CD4-positive, alpha-beta T cell treated with Interleukin-4 for 1 hour (primary cell): ENCODE measurements at regions not wholly inside any gene's neighbourhood (a gene's known extent, or its start where the extent isn't known, plus 50 kb on each side); places are given as distances from the start of the nearest gene placed in this dataset.
A peak's percentile ranks its signal among the peaks of the same experiment; 100 is the strongest.

Experiments
- DNase-seq, 2 donors: peaks; one replicate each; pipeline ENCODE4 v3.0.0-alpha.2; 2020 to 2022

DNA sequence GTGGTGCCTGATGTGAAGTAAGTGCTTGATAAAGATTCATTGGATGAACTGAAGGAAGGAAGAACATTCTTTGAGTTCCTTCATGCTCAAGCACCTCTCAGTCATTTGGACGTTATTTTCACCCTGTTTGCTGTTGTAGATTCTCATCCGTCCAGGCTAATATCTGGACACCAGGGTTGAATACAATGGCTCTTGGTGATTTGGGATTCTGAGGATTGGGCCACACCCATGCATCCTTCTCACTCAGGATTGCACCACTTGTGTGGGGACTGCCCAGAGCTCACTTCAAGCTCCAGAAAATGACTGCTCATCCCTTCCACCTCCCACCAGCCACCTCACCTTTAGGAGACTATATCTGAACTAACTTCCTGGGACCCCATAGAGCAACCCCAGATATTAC, 117.1 kb upstream of the IPO9 start:
- no peak for DNase-seq

DNA sequence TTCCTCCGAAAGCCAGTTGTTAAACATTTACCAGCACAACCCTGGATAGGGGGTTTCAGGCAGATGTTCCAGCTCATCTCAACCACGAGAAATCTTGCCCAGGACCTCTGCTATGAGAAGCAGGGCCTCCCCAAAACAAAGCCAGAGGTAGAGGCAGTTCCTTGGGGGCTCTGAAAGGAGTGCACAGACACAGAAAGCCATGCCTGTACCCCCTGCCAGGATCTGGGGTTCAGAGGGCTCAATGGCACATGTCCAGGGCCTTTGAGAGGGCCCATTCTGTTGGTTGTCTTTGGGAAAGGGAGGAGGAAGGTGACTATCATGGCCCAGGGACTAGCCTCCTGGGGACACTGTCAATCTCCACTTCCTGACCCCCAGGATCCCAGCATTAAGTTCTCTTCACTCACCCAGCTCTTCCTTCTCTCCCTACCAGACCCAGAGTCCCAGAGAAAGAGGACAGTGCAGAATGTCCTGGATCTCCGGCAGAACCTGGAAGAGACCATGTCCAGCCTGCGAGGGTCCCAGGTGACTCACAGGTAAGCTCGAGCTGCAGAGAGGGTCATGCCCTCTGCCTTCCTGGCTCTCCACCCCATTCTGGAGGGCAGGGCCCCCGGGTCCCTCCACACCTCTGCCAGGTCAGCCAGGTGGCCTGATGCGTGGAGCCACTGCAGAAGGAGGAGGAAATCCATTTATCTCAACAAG, 116.4 kb upstream of the IPO9 start:
- DNase-seq = no peak

DNA sequence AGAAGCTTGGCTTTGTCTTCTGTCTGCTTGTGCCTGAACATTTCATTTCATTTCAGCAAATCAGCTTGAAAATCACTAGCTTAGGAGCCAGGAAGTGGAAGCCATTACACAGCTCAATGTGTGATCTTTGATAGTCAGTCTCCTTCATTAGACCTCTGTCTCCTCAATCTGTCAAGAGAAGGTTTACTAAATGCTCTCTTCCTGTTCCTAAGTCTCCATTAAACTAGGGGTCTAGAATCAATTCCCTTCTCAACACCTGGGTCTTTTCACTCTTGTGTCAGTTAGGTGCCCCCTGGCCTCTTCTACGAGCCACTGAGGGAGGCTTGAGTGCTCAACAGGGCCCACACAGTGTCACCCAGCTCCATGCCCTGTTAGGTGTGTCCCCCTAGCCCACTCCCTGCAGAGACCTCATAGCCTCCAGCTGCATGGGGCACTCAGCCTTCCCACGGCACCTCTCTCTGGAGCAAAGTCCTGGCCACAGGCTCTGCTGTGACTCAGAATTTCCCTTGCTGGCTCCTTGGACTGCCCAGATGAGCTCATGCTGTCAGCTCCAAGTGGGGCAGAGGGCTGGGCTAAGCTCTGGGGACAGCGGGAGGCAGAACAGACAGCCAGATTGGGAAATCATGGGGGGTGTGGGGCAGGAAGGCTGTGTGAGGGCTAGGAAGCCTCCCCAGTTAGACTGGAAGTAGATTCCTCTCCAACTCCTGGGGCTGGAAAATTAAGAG, 115.7 kb upstream of the IPO9 start:
- peak in 1 of 2 donors; percentile 75 for DNase-seq

DNA sequence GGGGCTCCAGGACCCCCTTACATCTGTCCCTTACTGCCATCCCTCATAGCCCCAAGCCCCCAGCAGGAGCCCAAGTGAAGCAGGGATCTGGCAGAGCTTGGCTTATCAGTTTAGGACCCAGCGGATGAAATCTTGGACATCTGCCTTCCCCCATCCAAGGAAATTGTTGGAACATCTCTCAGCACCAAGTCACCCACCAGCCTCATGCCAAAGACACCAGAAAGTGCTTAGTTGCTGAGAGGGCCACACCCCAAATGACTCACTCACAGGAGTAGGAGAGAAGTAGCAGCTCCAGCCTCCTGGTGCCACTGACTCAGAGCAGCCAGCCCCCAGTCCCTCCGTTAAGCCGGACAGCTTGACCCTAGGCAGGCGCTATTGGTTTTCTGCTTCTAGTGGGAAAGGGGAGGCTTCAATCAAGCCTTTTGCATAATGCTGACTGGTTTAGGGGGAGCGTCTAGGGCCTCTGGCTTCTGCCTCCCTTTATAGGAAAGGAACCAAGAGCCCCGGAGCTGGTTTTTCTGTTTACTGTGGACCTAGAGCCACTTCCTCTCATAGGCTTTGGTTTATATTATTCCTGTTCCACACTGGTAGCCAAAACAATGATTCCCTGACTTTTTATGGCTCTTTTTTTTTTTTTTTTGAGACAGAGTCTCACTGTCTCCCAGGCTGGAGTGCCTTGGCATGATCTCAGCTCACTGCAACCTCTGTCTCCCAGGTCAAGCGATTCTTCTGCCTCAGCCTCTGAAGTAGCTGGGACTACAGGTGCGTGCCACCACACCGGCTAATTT, 114.2 kb upstream of the IPO9 start:
- DNase-seq = peak; percentile 10 to 77

DNA sequence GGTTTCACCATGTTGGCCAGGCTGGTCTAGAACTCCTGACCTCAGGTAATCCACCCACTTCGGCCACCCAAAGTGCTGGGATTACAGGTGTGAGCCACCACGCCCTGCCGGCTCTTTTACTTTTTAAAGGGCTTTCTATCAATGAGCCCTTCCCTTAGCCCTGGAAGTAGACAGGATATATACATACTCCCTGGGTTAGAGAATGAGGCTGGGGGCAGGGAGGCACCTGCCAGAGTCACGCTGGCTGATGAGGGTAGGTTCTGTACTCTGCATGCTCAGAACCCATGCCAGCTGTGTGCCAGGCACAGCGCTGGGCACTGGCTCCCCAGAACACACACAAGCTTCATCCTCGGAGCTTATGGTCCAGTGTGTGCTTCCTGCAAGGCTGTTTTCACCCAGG, 113.6 kb upstream of the IPO9 start:
- DNase-seq = no peak

DNA sequence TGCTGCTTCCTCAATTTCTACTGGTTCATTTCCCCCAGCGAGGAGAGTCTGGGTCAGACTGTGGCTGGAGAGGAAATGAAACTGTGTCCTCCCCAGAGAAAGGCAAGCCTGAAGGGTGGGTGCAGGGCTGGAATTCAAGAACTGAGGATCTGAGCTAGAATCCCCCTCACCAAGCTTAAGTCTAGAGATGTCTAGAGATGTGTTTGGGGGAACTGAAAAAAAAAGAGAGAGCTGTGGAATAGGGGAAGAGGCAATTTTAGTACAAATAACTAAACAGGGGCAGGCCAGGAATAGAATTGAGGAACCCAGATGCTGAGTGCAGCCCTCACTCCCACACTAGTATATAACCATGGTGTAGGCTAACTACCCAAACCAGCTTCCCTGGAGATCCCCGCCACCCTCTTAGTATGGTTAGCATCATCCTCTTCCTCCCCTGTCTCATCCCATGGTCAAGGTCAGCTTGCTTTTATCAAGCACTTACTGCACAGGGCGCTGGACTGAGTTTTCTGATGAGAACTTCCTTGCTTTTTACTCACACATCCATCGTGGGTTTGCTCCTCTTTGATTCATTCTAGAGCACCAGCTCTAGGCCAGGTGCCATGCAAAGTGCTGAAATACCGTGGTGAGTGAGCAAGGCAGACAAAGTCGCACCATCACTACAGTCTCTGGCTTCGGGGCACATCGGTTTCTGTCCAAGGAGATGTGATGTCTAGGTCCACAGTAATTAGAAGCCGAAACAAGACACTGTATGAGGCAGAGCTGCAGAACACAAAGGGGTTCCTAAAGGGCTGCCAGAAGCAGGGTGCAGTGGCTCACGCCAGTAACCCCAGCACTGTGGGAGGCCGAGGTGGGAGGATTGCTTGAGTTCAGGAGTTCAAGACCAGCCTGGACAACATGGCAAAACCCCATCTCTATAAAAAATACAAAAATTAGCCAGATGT, 112.9 kb upstream of the IPO9 start:
- DNase-seq = peak; percentile 22 to 57

DNA sequence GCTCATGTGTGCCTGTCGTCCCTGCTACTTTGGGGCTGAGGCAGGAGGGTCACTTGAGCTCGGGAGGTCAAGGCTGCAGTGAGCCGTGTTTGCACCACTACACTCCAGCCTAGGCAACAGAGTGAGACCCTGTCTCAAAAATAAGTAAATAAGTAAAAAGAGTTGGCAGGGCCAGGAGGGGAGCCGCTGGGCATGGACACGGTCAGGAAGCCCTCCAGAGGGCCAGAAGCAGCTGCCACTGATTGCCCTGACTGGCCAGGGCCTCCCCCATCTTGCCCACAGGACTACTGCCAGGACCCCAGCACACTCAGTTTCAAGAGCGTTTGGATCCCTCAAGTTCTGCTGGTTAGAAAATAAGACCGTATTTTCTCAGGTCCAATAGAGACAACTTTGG, 112.2 kb upstream of the IPO9 start:
- no peak for DNase-seq

DNA sequence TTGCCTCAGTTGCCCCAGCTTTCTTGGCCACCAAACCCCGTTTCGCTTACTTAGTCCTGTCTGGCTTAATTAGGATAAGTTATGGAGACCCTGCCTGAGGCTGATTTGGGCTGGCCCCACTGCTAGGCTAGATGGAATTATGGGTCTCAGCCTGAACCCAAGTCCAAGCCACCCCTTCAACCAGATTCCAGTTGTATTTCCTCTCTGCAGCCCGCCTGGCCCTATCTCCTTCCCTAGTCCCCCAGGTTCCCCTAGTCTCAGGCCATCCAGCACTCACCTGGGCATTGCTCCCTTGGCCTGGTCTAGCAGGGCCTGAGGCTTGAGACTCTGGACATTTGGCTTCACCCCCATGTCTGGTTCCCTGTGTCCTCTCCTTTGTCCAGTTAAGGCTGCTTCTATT, 111.7 kb upstream of the IPO9 start:
- DNase-seq = no peak

DNA sequence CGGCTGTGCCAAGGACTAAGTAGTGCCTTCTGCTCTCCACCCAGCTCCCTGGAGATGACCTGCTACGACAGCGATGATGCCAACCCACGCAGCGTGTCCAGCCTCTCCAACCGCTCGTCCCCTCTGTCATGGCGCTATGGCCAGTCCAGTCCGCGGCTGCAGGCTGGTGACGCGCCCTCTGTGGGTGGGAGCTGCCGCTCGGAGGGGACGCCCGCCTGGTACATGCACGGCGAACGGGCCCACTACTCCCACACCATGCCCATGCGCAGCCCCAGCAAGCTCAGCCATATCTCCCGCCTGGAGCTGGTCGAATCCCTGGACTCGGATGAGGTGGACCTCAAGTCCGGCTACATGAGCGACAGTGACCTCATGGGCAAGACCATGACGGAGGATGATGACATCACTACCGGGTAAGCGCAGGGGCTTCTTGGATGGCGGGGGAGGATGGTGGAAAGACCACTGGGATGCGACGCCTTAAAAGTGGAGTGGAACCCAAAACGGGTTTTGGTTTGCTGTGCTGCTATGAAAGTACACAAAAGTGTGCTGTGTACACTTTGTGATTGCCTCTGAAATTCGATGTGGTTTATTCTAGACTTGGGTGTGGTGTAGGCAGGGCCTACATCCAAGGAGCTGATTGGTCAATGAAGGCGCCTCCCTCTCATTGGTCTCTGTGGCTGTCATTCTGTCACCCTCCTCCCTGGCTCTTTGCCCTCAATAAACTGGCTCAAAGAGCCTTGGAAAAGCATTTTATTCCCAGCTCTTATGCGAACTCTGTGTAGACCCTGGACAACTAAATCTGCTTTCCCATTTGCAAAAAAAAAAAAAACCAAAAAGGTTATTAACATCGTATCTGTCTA, 110.4 kb upstream of the IPO9 start:
- no peak for DNase-seq

DNA sequence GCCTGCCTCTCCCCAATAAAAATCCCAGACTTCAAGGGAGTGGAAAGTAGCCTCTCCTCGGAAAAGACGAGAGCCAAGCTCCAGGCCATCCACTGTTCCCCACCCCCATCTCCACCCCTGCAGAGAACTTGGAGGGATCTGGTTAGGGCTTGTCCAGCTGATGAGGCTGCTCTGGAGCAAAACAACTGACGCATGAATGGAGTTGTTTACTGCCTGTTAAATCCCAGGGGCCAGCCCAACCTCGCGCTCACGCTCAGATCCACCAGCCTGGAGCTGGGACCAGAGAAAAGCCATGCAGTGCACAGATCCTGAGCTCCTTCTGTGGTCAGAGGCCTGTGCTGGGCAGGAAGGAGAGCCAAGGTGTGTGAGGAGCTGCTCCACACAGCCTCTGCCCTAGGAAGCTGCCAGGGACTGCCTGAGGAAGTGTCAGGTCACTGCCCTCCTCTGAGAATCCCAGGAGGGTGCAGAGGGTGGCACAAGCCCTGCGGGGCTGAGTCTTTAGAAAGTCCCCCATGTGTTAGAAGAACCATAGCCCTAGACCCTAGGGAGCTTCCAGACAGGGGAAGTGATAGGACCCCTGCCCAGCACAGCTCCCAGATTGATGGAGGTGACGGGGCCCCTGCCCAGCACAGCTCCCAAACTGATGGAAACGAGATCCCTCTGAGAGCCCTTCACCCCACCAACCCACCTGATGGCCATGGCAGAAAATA, 109.0 kb upstream of the IPO9 start:
- no peak for DNase-seq

DNA sequence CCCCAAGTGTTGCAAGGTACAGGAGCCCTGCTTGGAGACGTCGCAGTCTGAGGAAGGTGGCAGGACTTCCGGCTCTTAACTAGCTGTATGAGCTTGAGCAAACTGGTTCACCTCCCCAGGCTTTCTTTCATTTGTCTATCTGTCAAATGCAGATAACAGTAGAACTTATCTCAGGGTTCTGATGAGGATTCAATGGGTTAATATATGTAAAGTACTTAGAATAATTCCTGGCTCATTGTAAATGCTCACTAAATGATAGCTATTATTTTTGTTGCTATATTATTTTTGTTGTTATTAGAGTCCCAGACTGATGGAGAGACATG, 108.5 kb upstream of the IPO9 start:
- no peak for DNase-seq

DNA sequence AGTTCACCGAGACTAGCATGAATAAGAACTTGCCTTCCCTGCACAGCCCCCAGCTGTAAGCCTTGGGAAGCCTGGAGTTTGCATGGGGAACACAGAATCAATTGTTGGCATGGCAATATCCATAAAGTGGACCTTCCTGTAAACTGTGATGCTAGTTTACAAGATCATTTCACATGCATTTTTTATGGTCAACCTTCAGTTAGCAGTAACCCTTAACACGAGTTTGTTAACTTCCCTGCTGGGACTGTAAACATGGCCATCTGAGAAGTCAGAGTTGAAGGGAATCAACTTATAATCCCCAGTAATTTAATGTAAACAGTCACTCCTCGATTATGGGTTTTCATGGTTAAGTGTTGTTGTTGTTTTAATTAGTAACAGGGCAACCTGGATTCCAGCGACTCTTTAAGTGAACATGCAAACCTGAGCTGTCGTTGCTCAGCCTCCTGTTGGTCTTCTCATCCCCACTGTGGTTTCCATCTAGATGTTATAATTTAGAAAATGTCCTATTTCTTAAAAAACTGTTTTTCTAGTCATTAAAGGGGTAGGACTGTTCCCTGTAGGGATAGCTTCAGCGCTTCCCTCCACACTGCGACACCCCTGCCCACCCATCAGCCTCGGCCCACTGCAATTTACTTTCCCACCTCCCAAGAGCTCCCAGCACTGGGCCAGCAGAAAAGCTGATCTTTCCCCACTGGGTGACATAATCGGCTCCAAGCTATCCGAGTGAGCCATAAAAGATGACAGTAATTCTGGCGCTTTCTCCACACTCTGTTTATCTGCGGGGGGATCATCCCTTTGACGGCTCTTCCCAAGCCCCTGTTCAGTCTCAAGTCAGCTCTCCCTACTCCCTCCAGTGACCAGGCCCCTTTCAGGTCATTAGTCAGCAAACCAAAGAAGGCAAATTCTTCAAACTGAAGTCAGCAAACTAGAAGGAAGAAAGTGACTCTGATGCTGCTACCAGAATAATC, 107.6 kb upstream of the IPO9 start:
- DNase-seq = no peak

DNA sequence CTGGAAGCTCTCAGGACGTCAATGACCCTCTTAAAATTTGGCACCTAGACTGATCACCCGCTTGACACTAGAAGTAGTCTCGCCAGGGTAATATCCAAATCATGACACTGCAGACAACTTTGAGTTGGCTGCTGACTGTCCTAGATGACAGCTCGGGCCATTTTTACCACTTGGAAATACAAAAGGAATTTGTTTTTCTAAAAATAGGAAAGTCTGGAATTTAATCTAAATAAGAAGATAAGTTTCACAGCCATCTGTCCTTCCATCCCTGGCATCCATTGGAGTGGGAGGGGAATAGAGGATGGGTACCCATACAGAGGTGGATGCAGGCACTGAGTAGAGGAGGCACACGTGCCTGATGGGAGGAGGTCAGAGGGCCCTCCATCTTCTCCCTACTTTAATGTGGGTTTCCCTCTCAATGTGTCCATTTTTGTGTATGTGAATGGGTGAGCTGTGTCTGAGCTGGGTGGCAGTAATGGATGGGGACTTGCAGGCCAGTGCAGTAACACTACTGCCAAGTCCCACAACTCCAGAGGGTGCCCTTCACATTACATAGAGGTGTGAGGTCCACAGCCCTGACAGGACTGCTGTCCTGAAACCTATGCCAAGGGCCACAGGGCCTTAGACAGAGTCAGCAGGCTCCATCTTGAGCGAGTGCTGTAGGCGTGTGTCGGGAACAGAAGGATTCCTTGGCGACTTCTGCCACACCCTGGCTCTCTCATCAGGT, 104.8 kb upstream of the IPO9 start:
- no peak for DNase-seq

DNA sequence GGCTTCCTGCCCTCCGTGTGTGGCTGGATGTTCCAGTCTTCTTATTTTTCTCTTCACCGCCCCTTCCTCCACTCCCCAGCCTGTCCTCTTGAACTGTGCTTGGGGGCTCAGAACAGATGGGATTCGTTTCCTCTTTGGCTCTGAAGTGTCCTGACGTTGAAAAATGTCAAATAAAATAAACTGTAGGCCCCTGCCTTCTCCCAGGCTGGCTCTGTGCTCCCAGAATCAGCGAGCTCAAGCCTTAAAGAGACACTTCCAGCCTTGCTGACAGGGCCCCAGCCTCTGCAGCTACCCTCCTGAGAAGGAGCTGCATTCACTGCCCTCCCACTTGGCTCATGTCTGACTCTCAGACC, 104.2 kb upstream of the IPO9 start:
- no peak for DNase-seq

DNA sequence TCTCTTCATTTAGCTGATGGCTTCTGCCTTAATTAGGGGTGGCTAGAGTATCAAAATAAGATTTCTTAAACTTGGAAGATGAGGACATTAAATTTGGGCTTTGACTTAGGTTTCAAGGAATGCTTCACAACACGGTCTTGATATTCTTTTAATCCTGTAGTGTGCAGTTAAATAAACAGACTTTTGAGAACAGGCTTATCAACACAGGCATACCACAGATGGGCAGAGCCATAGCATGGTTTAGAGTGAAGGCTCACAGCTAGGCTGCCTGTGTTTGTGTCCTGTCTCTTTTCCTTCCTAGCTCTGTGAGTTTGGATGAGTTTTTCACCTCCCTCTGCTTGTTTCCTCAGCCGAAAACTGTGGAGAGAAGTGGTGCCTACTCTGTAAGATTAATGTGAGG, 102.3 kb upstream of the IPO9 start:
- no peak for DNase-seq

DNA sequence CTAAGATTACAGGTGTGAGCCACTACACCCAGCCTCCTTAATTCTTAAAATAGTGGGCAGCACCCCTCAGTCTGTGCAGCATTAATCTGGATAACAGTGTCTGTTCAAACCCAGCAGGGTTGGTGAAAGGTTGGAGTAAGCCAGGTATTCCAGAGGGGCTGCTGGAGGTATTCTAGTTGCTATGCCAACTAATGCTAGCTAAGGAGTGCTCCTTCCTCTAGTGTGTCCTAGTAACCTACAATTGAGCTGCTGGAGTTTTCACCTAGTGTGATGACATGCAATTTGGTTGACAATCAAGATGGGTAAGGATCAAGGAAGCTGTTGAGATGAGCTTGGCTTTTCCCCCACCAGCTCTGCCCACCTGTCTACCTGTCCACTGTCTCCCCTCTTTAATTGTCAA, 100.2 kb upstream of the IPO9 start:
- DNase-seq = no peak

DNA sequence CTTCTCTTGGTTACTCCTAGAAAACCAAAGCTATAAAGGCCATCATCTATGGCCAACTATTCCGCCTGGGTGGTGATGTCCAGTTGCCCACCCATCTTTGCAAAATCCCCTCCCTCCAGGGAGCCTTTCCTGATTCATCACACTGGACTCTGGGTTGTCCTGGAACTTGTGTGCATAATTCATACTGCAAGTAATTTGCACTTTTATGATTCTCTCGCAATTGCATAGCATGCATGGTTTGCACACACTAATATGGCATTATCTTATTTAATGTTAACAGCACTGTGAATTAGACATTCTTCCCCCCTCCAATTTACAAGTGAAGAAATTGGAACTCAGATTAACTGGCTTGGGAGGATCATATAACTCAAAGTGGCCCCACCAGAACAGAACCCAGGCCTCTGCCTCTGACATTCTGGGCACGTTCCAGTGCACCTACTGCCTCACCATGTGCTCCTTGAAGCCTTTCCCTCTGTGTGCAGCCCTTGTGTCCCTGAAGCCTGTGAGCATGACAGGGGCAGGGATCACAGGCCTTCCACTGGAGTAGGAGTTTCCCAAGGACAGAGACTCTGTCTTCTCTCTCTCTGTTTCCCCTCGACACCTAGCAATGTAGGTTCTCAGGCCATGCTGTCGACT, 98.9 kb upstream of the IPO9 start:
- DNase-seq = no peak

DNA sequence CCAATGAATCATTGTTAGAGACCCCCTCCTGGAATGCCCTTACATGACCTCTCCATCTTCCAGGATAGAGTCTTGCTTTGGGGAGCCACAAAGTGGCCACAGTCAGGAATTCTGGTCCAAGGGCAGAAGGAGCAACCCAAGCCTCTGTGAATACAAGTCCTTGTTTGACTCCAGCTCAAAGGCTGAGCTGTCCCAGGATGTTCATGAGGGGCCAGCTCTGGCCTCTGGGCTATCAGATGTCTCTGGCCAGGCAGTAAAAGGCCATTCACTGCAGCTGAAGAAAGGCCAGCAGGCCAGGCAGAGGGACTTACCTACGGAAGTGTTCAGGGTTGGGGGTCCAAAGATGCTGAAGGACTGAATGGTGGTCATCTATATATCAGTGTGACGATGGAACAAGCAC, 98.3 kb upstream of the IPO9 start:
- no peak for DNase-seq

DNA sequence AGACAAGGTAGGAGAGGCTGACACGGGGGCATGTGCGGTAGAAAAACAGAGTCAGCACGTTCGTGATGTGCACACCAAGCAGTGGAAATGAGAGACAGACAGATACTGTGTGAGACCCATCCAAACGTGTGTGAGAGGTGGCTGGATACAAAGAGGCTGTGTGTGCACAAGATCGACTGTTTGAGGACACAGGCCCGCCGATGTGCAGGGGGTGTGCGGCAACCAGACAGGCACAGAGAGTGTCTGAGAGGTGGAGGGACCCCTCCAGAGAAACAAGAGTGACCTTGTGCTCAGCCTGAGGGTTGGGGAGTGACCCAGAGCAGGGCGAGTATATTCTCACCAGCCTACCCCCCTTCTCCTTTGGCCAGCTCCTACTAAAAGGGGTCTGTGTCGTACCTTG, 97.8 kb upstream of the IPO9 start:
- DNase-seq = no peak
